IMR-90 (cell line): ENCODE measurements at regions not wholly inside any gene's neighbourhood (a gene's known extent, or its start where the extent isn't known, plus 50 kb on each side); places are given as distances from the start of the nearest gene placed in this dataset.

Experiments
- BHLHE40 ChIP-seq: fragments of 150-350 bp; IDR thresholded peaks from 2 replicates; pipeline ENCODE4 v1.6.1; 2016; ENCODE audit warnings: mild to moderate bottlenecking, low read depth, low read length
- CHD1 ChIP-seq: IDR thresholded peaks from 2 replicates; pipeline ENCODE4 v1.6.1; 2012; ENCODE audit warnings: low read depth, low read length, improper control_type of control experiment
- MAZ ChIP-seq: IDR thresholded peaks from 2 replicates; pipeline ENCODE4 v1.6.1; 2012; ENCODE audit warnings: low read depth, mild to moderate bottlenecking, low read length, improper control_type of control experiment, moderate library complexity, borderline replicate concordance
- MXI1 ChIP-seq: IDR thresholded peaks from 2 replicates; pipeline ENCODE4 v1.6.1; 2012; ENCODE audit warnings: low read depth, mild to moderate bottlenecking, low read length, moderate library complexity, borderline replicate concordance
- NFE2L2 ChIP-seq: fragments of 150-350 bp; IDR thresholded peaks from 2 replicates; pipeline ENCODE4 v1.6.1; 2016; ENCODE audit warnings: low read depth, mild to moderate bottlenecking, low read length
- POLR2A ChIP-seq: IDR thresholded peaks from 2 replicates; pipeline ENCODE4 v1.6.1; 2012; ENCODE audit warnings: mild to moderate bottlenecking, low read depth, low read length
- SMC3 ChIP-seq: fragments of 150-350 bp; IDR thresholded peaks from 2 replicates; pipeline ENCODE4 v1.6.1; 2016; ENCODE audit warnings: low read depth, mild to moderate bottlenecking, antibody characterized with exemption, low read length, moderate library complexity
- TF ChIP-seq, protein P1 (sequence below): fragments of 150-350 bp; IDR thresholded peaks from 2 replicates; pipeline ENCODE4 v1.6.1; 2016; ENCODE audit warnings: low read depth, mild to moderate bottlenecking, low read length, moderate library complexity, borderline replicate concordance
- TF ChIP-seq, protein P2 (sequence below): conservative IDR thresholded peaks from 2 replicates; pipeline ENCODE4 v1.5.1; 2012; ENCODE audit warnings: mild to moderate bottlenecking, low read depth, low read length, improper control_type of control experiment
- TF ChIP-seq, protein P3 (sequence below): fragments of 150-350 bp; IDR thresholded peaks from 2 replicates; pipeline ENCODE4 v1.6.1; 2017; ENCODE audit warnings: mild to moderate bottlenecking, antibody characterized with exemption, low read length, low read depth

DNA sequence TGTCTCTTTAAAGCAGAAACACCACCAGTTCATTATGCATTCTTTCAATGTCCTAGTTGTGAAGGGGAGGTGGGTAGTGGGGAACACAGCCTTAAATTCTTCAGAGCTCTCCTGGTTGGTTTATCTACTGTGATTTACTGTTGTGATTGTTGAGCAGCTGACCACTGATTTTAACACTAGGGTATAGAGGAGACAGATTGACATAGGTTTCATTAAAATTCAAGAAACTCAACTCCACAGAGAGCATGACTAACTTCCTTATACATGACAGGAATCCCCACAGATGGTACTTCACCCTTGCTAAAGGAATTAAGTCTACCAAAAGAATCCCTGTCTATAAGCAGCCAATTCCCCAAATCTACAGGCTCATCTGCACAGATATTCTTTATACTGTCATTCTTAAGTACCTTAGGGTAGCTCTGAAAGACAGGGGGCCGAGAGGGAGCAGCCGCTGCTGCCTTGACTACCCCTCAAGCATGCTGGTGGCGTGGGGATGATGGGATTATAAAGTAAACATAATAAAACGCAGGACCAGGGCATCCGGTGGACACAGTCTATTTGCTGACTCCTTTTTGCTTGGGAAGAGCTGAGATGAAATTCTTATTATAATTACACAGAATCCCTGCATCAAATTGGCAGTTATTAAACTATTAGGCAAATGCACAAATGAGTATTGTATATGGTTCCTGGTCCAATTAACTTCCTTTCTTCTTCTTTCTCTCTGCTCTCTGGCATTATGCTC lies 1377.6 kb upstream of the PIK3C3 start:
- TF ChIP-seq POLR2A (no peak), CHD1 (no peak), MXI1 (no peak), BHLHE40 (no peak), NFE2L2 (no peak), MAZ (no peak), SMC3 (no peak)
- TF ChIP-seq, protein P1, sequence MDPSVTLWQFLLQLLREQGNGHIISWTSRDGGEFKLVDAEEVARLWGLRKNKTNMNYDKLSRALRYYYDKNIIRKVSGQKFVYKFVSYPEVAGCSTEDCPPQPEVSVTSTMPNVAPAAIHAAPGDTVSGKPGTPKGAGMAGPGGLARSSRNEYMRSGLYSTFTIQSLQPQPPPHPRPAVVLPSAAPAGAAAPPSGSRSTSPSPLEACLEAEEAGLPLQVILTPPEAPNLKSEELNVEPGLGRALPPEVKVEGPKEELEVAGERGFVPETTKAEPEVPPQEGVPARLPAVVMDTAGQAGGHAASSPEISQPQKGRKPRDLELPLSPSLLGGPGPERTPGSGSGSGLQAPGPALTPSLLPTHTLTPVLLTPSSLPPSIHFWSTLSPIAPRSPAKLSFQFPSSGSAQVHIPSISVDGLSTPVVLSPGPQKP, result no peak
- TF ChIP-seq, protein P2, sequence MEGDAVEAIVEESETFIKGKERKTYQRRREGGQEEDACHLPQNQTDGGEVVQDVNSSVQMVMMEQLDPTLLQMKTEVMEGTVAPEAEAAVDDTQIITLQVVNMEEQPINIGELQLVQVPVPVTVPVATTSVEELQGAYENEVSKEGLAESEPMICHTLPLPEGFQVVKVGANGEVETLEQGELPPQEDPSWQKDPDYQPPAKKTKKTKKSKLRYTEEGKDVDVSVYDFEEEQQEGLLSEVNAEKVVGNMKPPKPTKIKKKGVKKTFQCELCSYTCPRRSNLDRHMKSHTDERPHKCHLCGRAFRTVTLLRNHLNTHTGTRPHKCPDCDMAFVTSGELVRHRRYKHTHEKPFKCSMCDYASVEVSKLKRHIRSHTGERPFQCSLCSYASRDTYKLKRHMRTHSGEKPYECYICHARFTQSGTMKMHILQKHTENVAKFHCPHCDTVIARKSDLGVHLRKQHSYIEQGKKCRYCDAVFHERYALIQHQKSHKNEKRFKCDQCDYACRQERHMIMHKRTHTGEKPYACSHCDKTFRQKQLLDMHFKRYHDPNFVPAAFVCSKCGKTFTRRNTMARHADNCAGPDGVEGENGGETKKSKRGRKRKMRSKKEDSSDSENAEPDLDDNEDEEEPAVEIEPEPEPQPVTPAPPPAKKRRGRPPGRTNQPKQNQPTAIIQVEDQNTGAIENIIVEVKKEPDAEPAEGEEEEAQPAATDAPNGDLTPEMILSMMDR, result no peak
- TF ChIP-seq, protein P3, sequence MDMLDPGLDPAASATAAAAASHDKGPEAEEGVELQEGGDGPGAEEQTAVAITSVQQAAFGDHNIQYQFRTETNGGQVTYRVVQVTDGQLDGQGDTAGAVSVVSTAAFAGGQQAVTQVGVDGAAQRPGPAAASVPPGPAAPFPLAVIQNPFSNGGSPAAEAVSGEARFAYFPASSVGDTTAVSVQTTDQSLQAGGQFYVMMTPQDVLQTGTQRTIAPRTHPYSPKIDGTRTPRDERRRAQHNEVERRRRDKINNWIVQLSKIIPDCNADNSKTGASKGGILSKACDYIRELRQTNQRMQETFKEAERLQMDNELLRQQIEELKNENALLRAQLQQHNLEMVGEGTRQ, result no peak
